NCI-H1417 treated with DMSO at 0.1 percent for 48 hours (cell line): ENCODE measurements at regions not wholly inside any gene's neighbourhood (a gene's known extent, or its start where the extent isn't known, plus 50 kb on each side); places are given as distances from the start of the nearest gene placed in this dataset.
"Not testable (repeated sequence)": the region's sequence is repeated elsewhere in the genome, so short reads cannot be mapped to it uniquely, and the experiment has no call there.

Experiments used
- DNase-seq: peaks from one replicate; lab custom pipeline; 2025; lab: John Stamatoyannopoulos, UW

GRCh38 chr13:61358599-61358998, 57.0 kb downstream of the PCDH20 start:
- peak; percentile 42 for DNase-seq

- DNase-seq: no peak
Observed at GRCh38 chr13:61350341-61350740, 65.3 kb downstream of the PCDH20 start.

GRCh38 chr13:61339054-61339621, 76.5 kb downstream of the PCDH20 start:
- no peak for DNase-seq

- no peak for DNase-seq
Observed at GRCh38 chr13:61316647-61317046, 99.0 kb downstream of the PCDH20 start.

- no peak for DNase-seq
Observed at GRCh38 chr13:61294467-61295191, 121.0 kb downstream of the PCDH20 start.

- peak; percentile 34 for DNase-seq
Observed at GRCh38 chr13:61286148-61286745, 129.4 kb downstream of the PCDH20 start.

- no peak for DNase-seq
Observed at GRCh38 chr13:61277586-61278276, 137.9 kb downstream of the PCDH20 start.

- no peak for DNase-seq
Observed at GRCh38 chr13:61277088-61277487, 138.6 kb downstream of the PCDH20 start.

- no peak for DNase-seq
Observed at GRCh38 chr13:61276401-61276800, 139.2 kb downstream of the PCDH20 start.

GRCh38 chr13:61275736-61276135, 139.9 kb downstream of the PCDH20 start:
- DNase-seq: no peak

- no peak for DNase-seq
Observed at GRCh38 chr13:61275251-61275650, 140.4 kb downstream of the PCDH20 start.

- not testable (repeated sequence) for DNase-seq
Observed at GRCh38 chr13:61266896-61267295, 148.8 kb downstream of the PCDH20 start.

- no peak for DNase-seq
Observed at GRCh38 chr13:61261746-61262472, 153.7 kb downstream of the PCDH20 start.

- no peak for DNase-seq
Observed at GRCh38 chr13:61258185-61258584, 157.5 kb downstream of the PCDH20 start.

GRCh38 chr13:61255040-61255796, 160.4 kb downstream of the PCDH20 start:
- no peak for DNase-seq

- DNase-seq: no peak
Observed at GRCh38 chr13:61253105-61253877, 162.4 kb downstream of the PCDH20 start.

GRCh38 chr13:61252213-61252612, 163.4 kb downstream of the PCDH20 start:
- no peak for DNase-seq

- no peak for DNase-seq
Observed at GRCh38 chr13:61247149-61247936, 168.3 kb downstream of the PCDH20 start.

- no peak for DNase-seq
Observed at GRCh38 chr13:61246351-61246750, 169.3 kb downstream of the PCDH20 start.

GRCh38 chr13:61215601-61216000, 200.0 kb downstream of the PCDH20 start:
- DNase-seq: no peak
